ENCODE measurements at regions not wholly inside any gene's neighbourhood (a gene's known extent, or its start where the extent isn't known, plus 50 kb on each side); places are given as distances from the start of the nearest gene placed in this dataset.

GRCh38 chr6:163754866-163755265 is 340.3 kb downstream of the QKI start:
- TF ChIP-seq POLR2A (IDR thresholded peaks at IDR 0.05) (no peak), CTCF (IDR thresholded peaks at IDR 0.05 in 4 of 5, conservative IDR thresholded peaks at IDR 0.05 in 1 of 5) (no peak)

Measured in gastrocnemius medialis (tissue), 4 donors.